Ureter (tissue), 1 donor: ENCODE measurements at regions not wholly inside any gene's neighbourhood (a gene's known extent, or its start where the extent isn't known, plus 50 kb on each side); places are given as distances from the start of the nearest gene placed in this dataset.
"Not testable (repeated sequence)": the region's sequence is repeated elsewhere in the genome, so short reads cannot be mapped to it uniquely, and the experiment has no call there.

Experiments
- DNase-seq: peaks from one replicate; pipeline ENCODE4 v3.0.0-alpha.2; 2020; ENCODE audit warnings: low spot score
- donor health status: DM: yes; HTN: yes; CAD: no.

DNA sequence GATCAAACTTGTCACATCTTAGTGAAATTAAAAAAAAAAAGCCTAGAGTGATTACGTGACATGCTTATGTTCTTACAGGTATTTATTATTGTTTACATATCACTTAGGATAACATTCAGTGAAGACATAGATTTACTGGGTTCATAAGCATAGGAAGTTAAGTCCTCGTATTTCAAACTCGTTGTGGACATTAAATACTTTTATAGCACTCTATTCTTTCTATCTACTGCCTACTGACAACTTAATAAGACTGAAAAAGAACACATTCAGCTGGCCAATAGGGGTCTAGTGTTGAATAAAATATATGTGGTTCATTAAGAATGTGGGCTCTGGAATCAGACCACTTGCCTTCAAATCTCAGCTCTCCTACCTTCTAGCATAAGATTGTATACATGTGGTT, 1927.4 kb downstream of the PCDH9 start:
- no peak for DNase-seq

DNA sequence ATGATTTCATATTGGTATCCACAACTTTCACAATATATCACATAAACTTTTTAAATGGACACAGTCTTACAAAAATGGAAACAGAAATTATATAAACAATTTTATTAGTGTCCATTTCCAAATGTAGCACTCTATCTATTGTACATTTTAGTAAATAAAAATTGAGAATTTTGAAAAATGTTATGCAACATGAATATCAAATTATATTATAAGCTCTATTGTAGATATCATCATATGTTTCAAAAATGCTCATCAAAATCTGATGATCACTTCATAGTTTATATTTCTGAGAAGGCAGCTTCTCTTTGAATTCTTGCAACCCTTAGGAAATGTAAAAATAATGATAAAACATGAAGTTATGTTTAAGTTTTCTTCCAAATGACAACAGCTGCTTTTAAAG, 1928.6 kb downstream of the PCDH9 start:
- no peak for DNase-seq

DNA sequence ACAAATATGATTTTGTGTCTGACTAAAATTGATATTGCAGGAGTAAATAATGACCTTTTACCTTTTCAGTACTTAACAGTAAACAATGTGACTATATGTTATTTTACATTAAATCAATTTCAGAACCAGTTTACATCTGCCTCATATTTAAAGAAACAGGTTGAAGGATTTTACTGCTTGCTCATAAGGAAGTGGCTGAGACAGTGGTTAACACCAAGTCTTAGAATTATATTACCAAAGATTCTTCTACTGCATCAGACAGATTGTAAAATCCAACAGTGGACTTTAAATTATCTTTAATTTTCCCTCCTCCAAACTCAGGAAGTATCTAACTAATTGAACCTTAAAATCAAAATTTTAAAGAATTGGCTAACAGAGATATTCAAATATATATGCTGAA, 1929.9 kb downstream of the PCDH9 start:
- no peak for DNase-seq

DNA sequence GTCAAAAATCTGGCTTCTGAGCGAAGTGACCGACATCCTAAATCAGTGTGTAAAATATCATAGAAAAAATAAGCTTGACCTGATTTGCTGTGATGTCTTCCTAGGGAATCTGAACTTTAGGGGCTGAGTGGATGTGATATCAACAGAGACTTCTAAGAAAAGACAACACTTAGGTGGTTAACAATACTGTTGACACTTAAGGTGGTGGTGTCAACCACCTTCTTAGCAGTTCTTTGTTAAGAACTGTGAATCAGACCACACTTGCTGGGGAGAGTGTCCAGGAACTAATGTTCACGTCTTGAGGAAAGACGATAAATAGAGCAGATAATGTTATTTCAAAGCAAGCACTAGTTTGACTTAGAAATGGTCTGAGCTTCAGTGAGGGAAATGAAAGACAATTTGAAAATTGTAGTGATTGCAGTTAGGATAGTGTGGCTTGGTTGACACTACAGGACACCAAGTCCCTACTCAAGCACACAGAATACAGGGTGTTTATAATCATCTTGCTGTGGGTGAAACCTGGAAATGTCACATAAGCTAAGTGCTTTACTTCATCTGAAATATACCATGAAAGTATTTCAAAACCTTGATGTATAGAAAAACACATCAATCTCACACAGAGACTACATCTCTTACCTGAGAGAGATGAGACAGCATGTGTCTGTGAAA, 1936.5 kb downstream of the PCDH9 start:
- DNase-seq = no peak

DNA sequence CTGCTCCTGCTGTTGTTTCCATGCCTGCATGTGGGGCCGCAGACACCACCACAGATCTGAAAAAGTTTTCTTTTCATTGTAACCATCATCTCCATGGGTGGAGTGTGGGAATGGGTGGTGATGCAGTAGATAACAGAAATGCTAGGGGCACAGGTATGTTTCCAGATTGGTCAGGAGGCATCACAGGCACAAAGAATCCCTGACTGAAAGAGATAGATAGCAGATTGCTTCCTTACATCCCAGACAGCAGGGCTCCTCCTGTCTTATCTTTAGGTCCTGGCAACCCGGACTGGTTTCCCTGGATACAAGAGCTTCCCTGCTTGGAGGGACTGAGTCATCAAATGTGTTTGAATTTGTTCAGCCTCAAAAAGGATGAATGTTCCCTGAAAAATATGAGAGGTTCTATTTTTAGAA, 1937.6 kb downstream of the PCDH9 start:
- DNase-seq = no peak

DNA sequence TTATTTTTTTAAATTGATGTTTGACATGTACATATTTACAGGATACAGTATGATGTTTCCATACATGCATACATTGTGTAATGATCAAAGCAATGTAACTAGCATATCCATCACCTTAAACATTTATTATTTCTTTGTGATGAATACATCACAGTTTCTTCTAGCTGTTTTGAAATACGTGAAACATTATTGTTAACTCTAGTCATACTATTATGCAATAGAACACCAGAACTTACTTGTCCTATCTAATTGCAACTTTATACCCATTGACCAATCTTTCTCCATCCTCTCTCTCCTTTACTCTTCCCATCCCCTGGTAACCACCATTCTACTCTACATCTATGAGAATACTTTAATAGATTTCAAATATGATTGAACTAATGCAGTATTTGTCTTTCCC, 1942.7 kb downstream of the PCDH9 start:
- no peak for DNase-seq

DNA sequence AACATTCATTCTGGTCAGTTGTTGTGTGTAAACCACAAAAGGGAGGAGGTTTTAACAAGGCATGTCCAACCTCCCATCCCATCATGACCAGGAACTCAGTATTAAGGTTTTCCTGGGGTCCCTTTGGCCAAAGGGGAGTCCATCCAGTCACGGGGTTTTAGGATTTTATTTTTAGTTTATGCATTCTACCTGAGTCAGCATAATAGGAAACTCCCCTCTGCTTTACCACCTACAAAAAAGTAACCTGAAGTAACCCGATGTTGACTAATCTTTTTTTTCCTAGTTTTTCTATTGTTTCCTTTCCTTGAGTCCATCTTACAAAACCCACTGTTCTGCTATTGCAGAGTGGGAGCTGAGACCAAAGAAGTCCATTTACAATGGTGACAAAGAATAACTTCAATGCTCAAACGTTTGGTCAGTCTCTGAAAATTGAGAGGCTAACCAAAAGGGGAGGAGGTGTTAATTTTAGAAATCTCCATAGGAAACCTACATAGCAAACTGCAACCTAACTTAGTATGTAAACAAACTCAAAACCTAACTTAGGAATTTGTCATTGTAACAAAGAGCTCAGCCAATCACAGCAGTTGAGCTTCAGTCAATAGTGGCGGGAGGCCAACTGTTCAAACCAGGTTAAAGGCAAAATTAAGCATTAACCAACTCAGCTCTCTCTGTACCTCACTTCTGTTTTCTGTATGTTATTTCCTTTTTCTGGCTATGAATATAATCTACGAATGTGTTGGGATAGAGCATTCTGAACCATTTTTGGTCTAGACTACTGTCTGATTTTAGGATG, 1954.1 kb downstream of the PCDH9 start:
- no peak for DNase-seq

DNA sequence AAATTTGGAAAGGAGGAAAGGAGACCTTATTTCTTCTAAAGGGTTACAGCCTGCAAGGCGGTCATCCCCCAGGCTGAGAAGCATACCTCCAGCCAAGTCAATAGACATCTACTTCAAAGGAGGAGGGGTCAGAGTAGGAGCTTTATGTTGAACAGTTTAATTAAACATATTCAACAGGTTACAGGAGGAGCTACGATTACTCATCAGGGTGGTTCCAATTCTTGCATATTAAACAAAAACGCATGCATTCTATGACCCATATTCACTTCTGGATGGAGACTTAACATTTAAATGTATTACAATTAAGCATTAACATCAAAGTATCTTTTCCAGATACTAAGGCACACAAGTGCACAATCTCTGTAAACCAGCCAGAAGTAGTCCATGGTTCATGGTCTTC, 1955.0 kb downstream of the PCDH9 start:
- no peak for DNase-seq

DNA sequence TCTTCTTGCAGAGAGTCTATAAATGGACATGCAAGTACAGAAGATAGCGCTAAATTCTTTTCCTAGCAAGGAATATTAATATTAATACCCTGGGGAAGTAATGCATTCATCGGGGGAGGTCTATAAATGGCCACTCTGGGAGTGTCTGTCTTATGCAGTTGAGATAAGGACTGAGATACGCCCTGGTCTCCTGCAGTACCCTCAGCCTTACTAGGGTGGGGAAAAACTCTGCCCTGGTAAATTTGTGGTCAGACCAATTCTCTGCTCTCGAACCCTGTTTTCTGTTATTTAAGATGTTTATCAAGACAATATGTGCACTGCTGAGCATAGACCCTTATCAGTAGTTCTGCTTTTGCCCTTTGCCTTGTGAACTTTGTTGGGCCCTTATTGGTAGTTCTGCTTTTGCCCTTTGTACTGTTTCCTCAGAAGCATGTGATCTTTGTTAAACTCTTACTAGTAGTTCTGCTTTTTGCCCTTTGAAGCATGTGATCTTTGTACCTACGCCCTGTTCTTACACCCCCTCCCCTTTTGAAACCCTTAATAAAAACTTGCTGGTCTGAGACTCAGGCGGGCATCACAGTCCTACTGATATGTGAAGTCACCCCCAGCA, 1956.2 kb downstream of the PCDH9 start:
- DNase-seq = not testable (repeated sequence)

DNA sequence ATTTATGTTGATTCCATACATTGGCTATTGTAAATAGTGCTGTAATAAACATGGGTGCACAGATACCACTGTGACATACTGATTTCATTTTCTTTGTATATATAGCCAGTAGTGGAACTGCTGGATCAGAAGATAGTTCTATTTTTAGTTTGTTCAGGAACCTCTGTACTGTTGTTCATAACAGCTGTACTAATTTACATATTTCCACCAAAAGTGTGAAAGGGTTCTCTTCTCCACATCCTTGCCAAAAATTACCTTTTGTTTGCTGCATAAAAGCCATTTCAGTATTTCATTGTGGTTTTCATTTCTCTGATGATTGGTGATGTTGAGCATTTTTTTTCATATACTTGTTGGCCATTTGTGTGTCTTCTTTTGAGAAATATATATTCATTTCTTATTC, 1962.1 kb downstream of the PCDH9 start:
- no peak for DNase-seq

DNA sequence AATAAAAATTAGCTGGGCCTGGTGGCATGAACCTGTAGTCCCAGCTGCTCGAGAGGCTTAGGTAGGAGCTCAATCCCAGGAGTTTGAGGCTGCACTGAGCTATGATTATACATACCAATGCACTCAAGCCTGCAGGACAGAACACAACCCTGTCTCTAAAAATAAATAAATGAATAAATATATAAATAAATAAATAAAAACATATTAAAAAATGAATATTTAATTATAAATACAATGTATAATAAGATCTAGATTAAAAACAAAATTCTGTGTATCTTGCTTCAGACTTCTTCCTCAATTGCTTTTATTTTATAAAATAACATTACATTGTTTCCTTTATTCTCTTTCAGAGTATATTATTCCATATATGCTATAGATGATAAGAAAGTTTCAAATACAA, 1964.1 kb downstream of the PCDH9 start:
- DNase-seq = no peak

DNA sequence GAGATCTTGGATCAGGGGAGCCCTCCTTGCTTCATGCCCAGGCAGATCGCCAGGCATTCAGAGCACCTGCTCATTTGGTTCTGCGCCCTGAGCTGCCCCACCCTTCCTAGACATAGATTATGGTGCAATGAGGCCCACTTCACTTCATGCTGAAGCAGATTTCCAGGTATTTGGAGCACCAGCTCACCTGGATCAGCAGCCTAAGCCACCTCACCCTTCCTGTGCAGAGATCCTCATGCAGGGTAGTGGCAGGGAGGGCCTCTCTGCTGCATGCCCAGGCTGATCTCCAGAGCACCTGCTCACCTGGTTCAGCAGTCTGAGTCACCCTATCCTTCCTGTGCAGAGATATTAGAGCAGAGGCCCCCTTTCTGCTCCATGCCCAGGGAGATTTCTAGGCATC, 1966.1 kb downstream of the PCDH9 start:
- no peak for DNase-seq

DNA sequence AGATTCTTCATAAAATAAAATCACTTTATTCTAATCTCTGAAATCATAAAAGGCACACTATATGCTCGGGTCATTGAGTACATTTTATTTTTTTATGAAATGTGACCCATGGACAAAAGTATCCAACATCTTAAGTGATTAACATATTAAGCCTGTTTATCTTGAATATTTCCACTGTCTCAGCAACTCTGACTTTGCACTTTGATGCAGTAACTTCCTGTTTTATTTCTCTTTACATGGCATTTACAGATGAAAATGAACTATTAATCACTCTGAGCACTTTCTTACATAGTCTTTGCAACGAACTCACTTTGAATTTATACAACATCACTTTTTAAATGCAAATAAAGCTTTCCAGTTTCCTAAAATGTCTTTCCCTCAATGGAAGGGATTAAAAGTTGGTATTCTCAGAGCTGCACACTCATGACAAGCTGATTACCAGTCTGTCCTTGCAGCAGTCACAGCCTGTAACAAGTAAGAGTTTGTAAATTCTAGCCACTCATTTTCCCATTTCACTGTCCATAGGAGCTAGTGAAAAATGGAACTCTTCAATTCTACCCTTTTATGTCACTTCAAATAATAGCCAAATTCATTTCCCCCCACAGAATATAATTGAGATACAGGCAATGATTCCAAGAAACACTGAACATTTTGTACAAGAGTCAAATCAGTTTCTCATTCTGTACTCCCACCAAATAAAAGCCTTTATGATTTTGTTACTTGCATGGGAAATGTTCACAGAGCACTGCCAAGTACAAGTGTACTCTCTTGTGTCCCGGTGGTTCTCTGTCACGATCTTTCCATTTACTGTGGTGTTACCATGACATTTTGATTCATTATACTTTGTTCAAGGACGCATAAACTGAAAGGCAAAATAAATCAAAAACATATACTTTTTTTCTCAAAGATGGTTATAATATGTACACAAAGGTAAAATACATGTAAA, 1968.9 kb downstream of the PCDH9 start:
- DNase-seq = no peak

DNA sequence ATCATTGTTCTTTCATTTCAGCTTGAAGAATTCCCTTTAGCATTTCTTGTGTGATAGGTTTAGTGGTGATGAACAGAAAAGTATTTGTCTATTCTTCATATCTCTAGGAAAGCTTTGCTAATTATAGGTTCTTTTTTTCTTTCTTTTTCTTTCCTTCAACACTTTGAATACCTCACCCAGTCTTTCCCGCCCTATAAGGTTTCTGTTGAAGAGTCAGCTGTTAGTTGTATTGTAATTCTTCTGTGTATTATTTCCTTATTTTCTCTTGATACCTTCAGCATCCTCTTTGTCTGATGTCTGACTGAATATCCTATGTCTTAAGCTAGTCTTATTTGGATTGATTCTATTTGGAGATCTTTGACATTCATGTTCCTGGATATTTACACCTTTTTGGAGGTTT, 1989.4 kb downstream of the PCDH9 start:
- no peak for DNase-seq

DNA sequence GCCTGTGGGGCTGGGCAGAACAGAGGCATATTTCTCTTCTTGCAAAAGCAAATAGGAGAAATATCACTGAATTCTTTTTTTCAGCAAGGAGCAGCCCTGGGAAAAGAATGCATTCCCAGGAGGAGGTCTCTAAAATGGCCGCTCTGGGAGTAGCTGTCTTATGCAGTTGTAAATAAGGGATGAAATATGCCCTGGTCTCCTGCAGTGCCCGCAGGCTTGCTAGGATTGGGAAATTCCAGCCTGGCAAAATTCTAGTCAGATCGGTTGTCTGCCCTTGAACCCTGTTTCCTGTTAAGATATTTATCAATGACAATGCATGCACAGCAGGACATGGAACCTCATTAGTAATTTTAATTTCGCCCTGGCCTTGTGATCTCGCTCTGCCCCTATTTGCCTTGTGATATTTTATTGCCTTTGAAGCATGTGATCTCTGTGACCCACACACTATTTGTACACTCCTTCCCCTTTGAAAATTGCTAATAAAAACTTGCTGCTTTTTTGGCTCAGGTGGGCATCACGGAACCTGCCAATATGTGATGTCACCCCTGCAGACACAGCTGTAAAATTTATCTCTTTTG, 1993.2 kb downstream of the PCDH9 start:
- DNase-seq = no peak

DNA sequence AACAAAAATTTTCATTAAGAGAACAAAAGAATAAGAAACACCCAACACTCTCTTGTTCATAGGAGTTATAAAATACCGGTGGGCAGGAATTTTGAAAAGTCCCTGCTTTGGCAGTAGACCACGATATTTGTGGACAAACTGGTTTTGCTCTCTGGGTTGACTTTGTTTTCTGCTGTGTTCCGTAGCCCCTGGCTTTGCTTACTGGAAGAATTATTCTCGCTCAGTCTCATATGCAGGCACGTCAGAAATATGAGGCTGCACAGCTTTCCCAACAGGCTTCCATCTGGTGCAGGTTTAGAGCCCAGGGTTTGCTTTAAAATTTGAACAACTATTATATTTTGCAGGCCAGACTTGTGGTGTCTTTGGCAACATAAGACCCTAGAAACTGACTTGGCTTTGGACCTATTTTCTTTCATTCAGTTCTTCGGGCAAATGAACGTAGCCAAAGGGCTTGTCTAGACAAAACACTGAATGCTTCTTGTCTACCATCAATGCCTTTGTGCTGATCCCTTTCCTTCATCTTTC, 2012.6 kb downstream of the PCDH9 start:
- DNase-seq = no peak

DNA sequence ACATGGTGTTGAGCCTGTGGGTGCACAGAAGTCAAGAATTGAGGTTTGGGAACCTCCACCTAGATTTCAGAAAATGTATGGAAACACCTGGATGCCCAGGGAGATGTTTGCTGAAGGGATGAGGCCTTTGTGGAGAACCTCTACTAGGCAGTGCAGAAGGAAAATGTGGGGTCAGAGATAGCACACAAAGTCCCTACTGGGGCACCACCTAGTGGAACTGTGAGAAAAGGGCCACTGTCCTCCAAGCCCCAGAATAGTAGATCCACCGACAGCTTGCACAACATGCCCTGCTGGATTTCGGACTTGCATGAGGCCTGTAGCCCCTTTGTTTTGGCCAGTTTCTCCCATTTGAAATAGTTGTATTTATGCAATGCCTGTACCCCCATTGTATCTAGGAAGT, 2027.3 kb downstream of the PCDH9 start:
- not testable (repeated sequence) for DNase-seq

DNA sequence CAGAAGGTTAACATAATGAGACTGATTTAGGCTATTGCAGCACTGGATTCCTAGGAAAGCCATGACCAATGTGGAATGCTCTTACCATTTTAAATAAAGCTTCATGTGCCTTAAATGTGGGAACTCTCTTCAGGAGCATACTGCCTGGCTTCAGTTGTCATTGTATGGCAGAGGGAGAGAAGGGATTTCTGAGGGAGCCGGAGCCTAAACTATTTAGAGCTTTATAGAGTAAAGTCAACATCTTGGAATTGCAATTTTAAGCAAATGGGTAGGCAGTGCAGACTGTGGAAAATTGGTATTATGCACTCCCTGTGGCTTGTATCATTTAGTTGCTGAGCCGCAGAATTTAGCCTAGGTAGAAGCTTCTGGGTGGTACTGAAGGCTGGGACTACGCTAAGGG, 2041.4 kb downstream of the PCDH9 start:
- DNase-seq = no peak

DNA sequence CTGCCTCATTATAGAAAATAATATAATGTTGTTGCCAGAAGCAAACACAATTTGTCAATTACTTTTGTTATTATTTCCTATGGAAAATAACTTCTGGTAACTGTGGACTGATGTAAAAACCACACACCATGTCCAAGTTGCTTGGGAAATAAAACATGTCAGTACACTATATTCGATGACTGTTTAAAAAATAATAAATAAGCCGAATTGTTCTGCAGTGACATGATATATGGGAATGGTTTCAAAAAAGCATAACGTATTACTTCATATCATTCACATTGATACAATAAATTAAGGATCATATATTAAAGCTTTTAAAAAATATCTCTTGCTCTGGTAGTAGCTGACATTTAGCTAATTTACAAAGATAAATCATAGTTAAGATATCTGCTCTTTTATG, 2062.1 kb downstream of the PCDH9 start:
- DNase-seq = no peak

DNA sequence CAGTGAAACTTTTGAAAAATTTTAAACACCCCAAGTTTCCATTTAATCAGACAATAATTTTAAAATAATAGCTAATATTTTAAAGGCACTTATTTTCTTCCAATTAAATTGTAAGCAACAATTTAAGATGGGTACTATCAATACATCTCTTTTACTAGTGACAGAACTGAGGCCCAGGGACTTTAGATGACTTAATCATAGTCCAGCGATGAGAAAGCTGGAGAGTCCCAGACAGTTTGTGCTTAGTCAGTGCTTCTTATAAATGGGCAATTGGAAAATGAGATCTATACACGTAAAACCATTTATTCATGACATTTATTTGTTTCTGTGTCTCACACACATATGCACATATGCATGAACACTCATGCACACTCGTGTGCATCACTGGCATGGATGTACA, 2063.5 kb downstream of the PCDH9 start:
- no peak for DNase-seq

DNA sequence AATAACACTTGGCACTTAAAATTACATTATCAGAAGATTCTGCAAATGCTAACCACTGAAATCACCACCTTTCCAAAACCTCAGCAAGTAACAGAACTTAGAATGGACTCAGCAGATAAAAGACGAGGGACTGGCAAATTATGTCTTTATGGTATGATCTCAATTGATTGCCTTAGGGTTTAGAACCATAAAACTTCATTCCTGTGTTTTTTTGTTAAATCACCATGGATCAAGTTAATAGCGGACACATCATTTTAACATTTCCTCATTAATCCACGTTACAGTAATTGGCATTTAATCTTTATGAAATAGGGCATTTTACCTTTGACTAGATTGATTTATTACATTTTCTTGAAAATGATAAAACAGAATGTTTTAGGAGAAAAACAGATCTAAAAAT, 2070.3 kb downstream of the PCDH9 start:
- no peak for DNase-seq
